NCI-H2107 treated with DMSO at 0.1 percent for 48 hours (cell line): ENCODE measurements at regions not wholly inside any gene's neighbourhood (a gene's known extent, or its start where the extent isn't known, plus 50 kb on each side); places are given as distances from the start of the nearest gene placed in this dataset.

ENCODE experiments used
- DNase-seq: peaks from one replicate; lab custom pipeline; 2025; ENCODE audit not compliant: unreplicated experiment; lab: John Stamatoyannopoulos, UW

- DNase-seq = no peak
These were observed 244.7 kb upstream of the CELF2 start for GRCh38 chr10:10772874-10773508.

- DNase-seq = no peak
These were observed 243.3 kb upstream of the CELF2 start for GRCh38 chr10:10774416-10774815.

- no peak for DNase-seq
These were observed 241.3 kb upstream of the CELF2 start for GRCh38 chr10:10776363-10776762.

DNA sequence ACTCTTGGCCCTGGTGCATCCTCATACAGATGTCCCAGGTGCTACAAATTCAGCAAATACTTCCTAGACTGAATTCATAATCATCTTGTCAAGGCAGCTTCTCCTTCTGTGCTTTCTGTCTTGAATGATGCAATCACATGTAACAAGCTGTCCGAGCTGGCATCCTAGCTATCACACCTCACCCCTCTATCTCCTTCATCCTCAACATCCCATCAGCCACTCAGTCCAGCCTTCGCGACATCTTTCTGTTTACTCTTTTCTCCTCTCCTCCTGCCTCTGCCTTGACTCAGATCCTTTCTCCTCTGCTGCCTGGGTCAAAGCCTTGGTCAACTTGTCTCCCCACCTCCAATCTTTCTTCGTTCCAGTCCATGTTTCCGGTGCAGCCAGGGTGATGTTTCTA is 240.4 kb upstream of the CELF2 start:
- no peak for DNase-seq

DNA sequence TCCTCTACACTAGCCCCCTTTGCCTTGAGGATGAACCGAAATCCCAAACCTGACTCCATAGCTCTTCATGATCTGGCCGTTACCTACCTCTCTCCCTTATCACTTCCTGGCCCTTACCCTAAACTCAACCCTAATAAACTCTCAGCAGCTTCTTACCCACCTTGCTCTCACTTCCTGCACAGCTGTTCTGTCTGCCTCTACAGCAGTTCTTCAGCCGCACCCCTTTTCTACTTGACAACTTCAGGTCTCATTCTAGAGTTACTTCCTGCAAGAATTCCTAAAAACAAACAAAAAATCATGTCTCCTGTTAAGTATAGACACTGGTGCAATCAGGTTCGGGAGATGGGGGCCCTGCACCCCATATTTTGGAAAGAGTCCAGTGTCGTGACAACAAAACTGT is 239.9 kb upstream of the CELF2 start:
- DNase-seq = no peak

DNA sequence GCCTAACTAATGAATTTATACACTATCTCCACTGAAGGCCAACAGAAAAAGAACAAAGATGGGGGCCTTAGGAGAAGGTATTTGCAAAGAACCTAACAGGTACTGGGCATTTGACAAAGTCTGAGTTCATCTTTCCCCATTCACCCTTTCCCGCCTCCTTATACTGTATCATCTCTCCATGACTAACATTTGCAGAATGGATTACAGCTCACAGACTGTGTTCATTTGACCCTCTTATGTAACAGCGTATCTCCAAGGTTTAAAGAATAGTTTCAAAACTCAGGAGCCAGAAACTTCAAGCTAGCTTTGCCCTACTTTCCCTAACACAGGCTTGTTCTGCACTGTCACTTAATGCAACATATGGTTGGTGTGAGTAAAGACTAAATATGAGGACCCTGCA is 238.7 kb upstream of the CELF2 start:
- no peak for DNase-seq

DNA sequence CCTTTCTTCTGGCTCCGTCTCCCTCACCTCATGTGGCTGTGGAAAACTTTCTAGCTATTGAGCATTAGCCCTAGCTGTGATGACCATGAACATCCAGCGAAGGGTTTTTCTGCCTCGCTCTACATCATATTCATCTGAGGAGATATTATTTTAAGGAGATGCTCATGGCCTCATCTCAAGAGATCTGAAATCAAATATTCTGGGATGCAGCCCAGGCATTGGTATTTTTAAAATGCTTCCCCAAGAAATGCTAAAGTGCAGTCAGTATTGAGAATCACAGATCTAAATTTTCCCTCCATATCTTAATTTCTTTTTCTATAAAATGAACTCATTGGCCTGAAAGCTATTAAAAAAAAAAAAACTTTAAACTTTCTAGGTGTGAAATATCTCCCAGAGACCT is 238.2 kb upstream of the CELF2 start:
- DNase-seq = no peak

GRCh38 chr10:10780746-10781145 is 236.9 kb upstream of the CELF2 start:
- no peak for DNase-seq

- no peak for DNase-seq
These were observed 235.1 kb upstream of the CELF2 start for GRCh38 chr10:10782603-10783002.

- no peak for DNase-seq
These were observed 232.0 kb upstream of the CELF2 start for GRCh38 chr10:10785627-10786026.

DNA sequence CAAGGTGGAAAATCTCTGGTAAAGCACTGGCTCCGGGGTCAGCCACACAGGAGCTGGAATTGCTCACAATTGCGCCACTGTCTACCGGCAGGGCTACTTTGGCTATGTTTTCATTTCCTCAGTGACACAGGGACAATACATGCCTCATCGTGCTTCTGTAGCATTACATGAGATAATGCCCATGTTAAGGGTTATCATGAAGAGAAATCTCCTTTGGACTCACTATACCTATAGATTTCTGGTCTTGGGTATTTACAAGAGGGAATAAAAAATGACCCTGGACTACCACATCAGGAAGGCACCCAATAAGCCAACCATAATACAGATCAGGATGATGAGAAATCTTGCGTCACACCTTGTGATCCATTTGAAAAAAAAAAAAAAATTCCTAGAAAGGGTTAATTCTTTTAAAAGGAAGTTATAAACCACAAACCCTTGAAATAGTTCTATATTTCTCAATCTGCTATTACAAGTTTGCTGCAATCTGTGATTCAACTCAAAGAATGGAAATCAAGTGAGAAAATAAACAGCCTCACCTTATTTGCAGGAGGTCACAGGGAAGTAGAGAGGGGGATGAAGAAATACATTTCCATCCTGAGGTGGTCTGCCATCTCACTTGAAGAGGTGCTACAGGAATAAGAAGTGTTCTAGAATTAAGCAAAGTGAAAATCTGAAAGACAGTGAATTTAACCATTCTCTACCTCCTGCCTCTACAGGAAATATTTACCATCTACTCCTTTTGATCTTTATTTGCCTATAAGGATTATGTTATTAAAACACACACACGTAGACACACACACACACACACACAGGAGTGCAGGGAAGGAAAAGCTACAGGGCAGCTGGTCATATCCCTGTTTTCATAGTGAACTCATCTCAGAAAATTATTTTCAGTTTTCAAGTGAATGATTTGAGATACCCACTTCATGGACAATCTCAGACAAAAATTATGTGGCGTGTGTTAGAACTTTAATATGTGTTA is 231.3 kb upstream of the CELF2 start:
- DNase-seq = no peak

DNA sequence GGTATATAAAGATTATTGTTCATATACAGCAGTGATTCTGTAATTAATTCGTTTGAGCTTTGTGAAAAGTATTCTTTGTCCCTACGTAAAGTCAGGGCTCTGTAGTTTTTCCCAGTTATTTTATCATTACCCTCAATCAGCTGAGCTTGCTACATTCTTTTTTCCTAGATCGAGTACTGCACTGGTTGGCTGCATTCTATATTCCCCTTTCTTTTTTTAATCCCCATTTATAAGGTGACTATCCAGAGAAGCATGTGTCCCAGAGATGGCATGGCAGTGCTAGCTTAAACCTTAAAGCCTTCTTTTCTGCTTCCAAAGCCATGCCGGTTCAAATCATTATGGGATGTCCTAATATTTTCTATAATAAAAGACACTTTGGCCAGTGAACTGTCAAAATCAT is 230.1 kb upstream of the CELF2 start:
- DNase-seq = no peak

DNA sequence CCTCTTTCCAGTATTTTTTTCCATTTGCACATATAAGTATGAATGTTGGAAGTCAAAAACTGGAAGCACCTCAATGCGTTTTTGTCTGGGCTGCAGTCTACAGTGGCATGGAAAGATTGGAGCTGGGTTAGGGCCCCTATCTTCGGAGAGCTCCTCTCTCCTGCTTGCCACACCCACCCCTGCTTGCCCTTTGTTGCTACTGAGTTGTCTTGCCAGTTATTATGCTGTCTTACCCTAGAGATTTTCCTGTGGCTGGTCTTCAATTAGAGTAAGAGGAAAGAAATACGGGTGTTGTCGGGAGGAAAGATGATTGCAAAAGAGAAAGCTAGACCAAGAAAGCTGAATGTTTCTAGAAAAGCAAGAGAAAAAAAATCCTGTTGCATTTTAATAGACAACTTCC is 228.9 kb upstream of the CELF2 start:
- DNase-seq = no peak

GRCh38 chr10:10791869-10792268 is 225.8 kb upstream of the CELF2 start:
- DNase-seq = no peak

DNA sequence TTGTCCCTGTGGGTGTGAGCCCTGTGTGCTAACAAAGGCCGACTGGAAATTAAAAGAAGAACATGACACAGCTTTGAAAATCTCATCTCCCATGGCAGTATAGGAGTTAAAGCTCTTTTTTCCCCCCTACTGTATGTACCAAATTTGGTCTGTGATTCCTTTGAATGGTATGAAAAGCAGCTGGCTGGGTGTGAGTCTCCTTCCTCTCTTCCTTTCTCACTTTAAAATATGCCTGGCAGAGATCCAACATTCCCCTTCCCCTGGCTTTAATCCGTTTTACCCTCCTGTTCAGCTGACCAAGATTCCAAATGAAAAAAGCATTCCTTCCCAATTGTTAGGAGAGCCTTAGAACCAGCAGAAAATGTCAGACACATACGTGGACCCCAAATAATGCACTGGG is 225.0 kb upstream of the CELF2 start:
- no peak for DNase-seq

DNA sequence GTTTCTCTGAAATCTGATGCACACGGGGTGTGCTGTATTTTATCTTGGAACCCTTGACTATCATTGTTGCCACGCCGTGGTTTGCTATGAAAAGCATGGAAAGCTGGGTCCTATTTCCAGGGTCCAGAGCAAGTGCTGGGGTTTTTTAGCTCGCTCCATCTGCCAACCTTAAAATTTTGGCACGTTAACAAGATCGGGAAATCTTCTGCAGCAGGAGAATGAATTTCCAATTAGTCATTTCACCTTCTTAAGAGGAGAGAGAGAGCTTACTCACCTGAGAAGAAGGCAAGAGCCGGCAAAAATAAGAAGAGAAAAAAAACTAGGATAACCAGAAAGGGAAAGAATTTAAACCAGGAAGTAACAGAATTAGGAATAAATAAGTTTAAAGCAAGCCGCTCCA is 223.6 kb upstream of the CELF2 start:
- no peak for DNase-seq

- DNase-seq = no peak
These were observed 222.9 kb upstream of the CELF2 start for GRCh38 chr10:10794791-10795191.

GRCh38 chr10:10796061-10796773 is 221.5 kb upstream of the CELF2 start:
- no peak for DNase-seq

DNA sequence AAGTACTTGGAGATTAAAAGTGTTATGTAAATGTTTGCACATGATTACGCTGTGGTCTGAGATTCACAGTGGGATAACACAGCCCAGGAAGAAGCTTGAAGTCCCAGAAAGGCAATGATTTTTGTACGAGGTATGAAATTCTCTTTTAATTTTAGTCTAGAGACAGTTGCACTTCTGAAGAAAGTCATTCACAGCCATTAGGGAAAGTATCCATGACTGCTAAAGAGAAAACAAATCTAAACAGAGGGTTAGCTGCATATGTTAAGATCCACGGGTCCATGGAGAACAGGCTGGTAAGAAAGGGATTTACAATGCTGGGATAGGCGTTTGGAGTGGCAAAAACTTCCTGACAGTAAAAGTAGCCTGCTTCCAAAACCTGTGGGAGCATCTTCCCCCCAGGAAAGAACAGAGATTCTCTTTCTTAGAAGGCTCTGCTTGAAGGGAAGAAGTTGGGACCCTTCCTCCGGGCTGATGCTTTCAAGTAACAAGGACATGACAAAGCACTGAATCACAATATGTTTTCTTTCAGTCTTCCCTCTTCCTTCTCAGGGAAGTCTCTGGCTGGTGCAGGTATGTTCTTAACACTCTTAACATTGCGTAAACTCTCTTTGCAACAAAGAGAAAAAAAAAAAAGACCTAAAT is 220.8 kb upstream of the CELF2 start:
- no peak for DNase-seq

- DNase-seq = no peak
These were observed 220.2 kb upstream of the CELF2 start for GRCh38 chr10:10797513-10797912.

DNA sequence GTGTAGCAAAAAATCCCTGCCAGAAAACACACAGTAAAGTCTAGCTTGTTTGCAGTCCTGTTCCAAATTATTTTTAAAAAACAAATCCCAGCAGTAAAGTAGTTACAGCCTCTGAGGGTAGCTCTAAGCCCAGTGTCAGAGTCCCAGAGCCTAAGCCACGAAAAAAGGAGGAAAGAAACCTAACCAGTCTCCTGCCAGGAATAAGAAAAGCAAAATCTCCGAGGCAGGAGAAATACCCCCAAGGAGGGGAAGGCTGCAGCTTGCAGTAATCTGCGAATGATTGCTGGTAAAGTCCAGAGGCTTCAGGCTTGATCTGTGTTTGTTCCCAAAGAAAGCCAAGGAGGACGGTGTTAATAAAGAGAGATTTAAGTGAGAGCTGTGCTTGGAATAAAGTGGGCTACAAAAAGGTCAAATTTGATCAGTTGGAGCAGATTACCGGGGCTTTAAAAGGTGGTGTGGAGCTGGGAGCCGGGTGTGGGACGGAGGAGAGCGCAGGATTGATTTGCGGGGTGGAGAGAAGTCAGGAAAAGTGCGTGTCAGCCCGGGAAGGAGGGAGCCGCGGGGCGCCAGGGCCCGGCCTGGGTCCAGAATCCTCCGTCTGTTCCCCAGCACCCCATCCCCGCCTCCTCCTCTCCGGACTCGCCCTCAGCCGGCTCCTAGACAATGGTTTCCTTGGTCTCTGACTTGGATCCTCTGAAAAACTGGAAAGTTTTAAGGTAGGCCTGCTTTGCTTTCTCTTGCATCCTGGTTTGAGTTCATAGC is 219.4 kb upstream of the CELF2 start:
- no peak for DNase-seq
